ENCODE measurements at regions not wholly inside any gene's neighbourhood (a gene's known extent, or its start where the extent isn't known, plus 50 kb on each side); places are given as distances from the start of the nearest gene placed in this dataset.

- no peak for TF ChIP-seq CTBP1 (IDR thresholded peaks at IDR 0.05; ENCODE audit: borderline replicate concordance)
- no peak for TF ChIP-seq FOXA1 (IDR thresholded peaks at IDR 0.05)
- no peak for TF ChIP-seq HDGF (IDR thresholded peaks at IDR 0.05; ENCODE audit: borderline replicate concordance)
- ChIA-PET CTCF (interaction anchor here (0.6 kb wide), 1 partner anchor 357 kb away, joined by 3 read pairs; no protein-coding TSS in a partner anchor), POLR2A (no interaction called here)
- DNase-seq (ENCODE audit: extremely low spot score) = no peak
Measured at GRCh38 chr12:111285200-111285599, 83.7 kb downstream of the PHETA1 start.

- CTCF ChIA-PET = no interaction called here
- TF ChIP-seq BHLHE40 (IDR thresholded peaks at IDR 0.05; ENCODE audit: borderline replicate concordance) (no peak), FOXK2 (IDR thresholded peaks at IDR 0.05) (no peak), L3MBTL2 (conservative IDR thresholded peaks at IDR 0.05) (no peak), NFRKB (IDR thresholded peaks at IDR 0.05) (no peak), TARDBP (IDR thresholded peaks at IDR 0.05) (no peak), HDGF (IDR thresholded peaks at IDR 0.05; ENCODE audit: borderline replicate concordance) (no peak), ELF4 (IDR thresholded peaks at IDR 0.05) (no peak), ZNF384 (IDR thresholded peaks at IDR 0.05) (no peak), CTBP1 (IDR thresholded peaks at IDR 0.05; ENCODE audit: borderline replicate concordance) (no peak)
- TF ChIP-seq, protein P1, sequence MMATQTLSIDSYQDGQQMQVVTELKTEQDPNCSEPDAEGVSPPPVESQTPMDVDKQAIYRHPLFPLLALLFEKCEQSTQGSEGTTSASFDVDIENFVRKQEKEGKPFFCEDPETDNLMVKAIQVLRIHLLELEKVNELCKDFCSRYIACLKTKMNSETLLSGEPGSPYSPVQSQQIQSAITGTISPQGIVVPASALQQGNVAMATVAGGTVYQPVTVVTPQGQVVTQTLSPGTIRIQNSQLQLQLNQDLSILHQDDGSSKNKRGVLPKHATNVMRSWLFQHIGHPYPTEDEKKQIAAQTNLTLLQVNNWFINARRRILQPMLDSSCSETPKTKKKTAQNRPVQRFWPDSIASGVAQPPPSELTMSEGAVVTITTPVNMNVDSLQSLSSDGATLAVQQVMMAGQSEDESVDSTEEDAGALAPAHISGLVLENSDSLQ (IDR thresholded peaks at IDR 0.05) = no peak
- POLR2A ChIA-PET = no interaction called here
- DNase-seq (ENCODE audit: extremely low spot score) = no peak
Measured at GRCh38 chr12:111284709-111285108, 84.2 kb downstream of the PHETA1 start.

DNA sequence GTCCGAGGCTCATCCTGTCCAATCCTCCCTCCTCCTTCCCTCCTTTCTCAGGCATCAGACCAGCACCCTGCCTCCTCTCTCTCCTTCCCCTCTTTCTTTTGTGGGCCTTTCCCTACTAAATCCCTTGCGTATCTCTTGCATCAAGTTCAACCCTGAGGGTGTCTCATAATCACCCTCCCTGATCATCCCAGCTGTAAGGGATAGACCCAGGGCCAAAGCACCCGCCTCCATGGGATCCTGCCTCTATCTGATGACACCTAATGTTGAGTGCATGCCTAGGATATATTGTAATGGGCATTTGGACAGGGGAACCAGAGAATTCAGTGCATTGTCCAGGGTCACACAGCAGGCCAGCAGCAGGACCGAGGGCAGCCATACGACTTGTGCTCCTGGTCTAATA lies 84.9 kb downstream of the PHETA1 start:
- TF ChIP-seq NFRKB (IDR thresholded peaks at IDR 0.05) (no peak), ARNT (IDR thresholded peaks at IDR 0.05) (no peak), BHLHE40 (IDR thresholded peaks at IDR 0.05; ENCODE audit: borderline replicate concordance) (no peak), ELF4 (IDR thresholded peaks at IDR 0.05) (no peak), L3MBTL2 (conservative IDR thresholded peaks at IDR 0.05) (no peak), SUZ12 (IDR thresholded peaks at IDR 0.05) (no peak), LEF1 (IDR thresholded peaks at IDR 0.05; ENCODE audit: borderline replicate concordance) (no peak)
- TF ChIP-seq, protein P1 (IDR thresholded peaks at IDR 0.05) = no peak
- ChIA-PET POLR2A (no interaction called here), CTCF (no interaction called here)
- no peak for DNase-seq (ENCODE audit: extremely low spot score)

DNA sequence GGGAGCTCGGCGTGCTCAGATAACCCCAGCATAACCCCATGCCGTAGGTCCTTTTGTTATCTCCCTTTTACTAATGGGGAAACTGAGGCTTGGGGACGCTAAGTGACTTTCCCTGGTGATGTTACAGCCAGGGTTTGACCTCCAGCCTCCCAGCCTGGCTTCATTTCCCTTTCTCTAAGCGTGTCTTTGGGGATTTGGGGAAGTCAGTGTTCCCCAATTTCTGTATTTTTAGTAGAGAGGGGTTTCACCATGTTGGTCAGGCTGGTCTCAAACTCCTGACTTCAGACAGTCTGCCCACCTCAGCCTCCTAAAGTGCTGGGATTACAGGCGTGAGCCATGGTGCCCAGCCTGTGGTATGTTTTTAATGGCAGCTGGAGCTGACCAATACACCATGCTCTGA lies 85.4 kb downstream of the PHETA1 start:
- ChIA-PET POLR2A (no interaction called here), CTCF (no interaction called here)
- TF ChIP-seq ZNF384 (IDR thresholded peaks at IDR 0.05) = no peak
- DNase-seq (ENCODE audit: extremely low spot score) = no peak

GRCh38 chr12:111277570-111277969 lies 91.3 kb downstream of the PHETA1 start:
- TF ChIP-seq, protein P1 (IDR thresholded peaks at IDR 0.05) = peak; percentile 35; the same call in 1 of the 2 replicates
- no peak for TF ChIP-seq FOXM1 (IDR thresholded peaks at IDR 0.05; ENCODE audit: borderline replicate concordance)
- CTCF ChIA-PET = interaction anchor here (0.5 kb wide), 1 partner anchor 169 kb away, joined by 4 read pairs; no protein-coding TSS in a partner anchor
- POLR2A ChIA-PET = no interaction called here
- no peak for DNase-seq (ENCODE audit: extremely low spot score)

DNA sequence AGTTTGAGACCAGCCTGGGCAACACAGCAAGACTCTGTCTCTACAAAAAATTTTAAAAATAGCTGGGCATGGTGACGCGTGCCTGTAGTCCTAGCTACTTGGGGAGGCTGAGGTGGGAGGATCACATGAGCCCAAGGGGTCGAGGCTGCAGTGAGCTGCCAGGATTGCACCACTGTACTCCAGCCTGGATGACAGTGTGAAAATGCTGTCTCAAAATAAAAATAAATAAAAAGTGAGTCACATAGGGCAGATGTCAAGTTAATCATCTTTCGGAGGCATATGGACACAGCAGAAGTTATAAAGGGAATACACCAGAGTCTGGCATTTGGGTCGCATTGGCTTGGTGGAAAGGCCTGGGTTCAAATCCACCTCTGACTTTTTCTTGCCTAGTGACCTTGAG lies 92.7 kb downstream of the PHETA1 start:
- no peak for DNase-seq (ENCODE audit: extremely low spot score)
- ChIA-PET POLR2A (no interaction called here), CTCF (no interaction called here)
- TF ChIP-seq BHLHE40 (IDR thresholded peaks at IDR 0.05; ENCODE audit: borderline replicate concordance) (no peak), FOXA1 (IDR thresholded peaks at IDR 0.05) (no peak), NFRKB (IDR thresholded peaks at IDR 0.05) (no peak), ARNT (IDR thresholded peaks at IDR 0.05) (no peak), TARDBP (IDR thresholded peaks at IDR 0.05) (no peak), FOXM1 (IDR thresholded peaks at IDR 0.05; ENCODE audit: borderline replicate concordance) (no peak), SP1 (IDR thresholded peaks at IDR 0.05) (no peak), ELF4 (IDR thresholded peaks at IDR 0.05) (no peak), FOXK2 (IDR thresholded peaks at IDR 0.05) (no peak), L3MBTL2 (conservative IDR thresholded peaks at IDR 0.05) (no peak), HDGF (IDR thresholded peaks at IDR 0.05; ENCODE audit: borderline replicate concordance) (no peak), CTBP1 (IDR thresholded peaks at IDR 0.05; ENCODE audit: borderline replicate concordance) (no peak), ZNF384 (IDR thresholded peaks at IDR 0.05) (no peak), SUZ12 (IDR thresholded peaks at IDR 0.05) (no peak), LEF1 (IDR thresholded peaks at IDR 0.05; ENCODE audit: borderline replicate concordance) (no peak)
- TF ChIP-seq, protein P1 (IDR thresholded peaks at IDR 0.05) = no peak

DNA sequence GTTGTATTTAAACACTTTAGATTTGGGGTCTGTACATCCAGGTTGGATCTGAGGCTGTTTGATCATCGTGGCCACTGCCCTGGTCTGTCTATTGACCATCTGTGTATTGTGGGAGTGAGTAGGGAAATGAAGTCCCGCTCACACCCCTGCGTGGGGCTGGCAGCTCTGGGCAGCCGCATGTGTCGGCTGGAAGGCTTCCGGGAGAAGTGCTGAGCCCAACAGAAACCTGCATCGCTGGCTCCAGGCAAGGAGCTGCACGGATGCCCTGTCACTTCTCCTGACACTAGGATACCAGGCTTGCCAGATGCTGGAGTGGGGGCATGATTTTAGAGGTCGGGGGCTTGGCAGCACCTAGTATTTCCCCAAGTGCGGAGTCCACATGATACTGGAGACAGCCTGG lies 93.6 kb downstream of the PHETA1 start:
- no peak for DNase-seq (ENCODE audit: extremely low spot score)
- ChIA-PET POLR2A (no interaction called here), CTCF (interaction anchor here (1.7 kb wide), 1 partner anchor 23 kb away, joined by 7 read pairs; no protein-coding TSS in a partner anchor)
- no peak for TF ChIP-seq FOXM1 (IDR thresholded peaks at IDR 0.05; ENCODE audit: borderline replicate concordance)
